Vagina (tissue), 2 donors: ENCODE measurements at regions not wholly inside any gene's neighbourhood (a gene's known extent, or its start where the extent isn't known, plus 50 kb on each side); places are given as distances from the start of the nearest gene placed in this dataset.

Experiments used
- POLR2A ChIP-seq, 2 donors: fragments of 450-650 bp; IDR thresholded peaks; one replicate each; pipeline ENCODE4 v1.6.1; 2017; ENCODE audit warnings: antibody characterized with exemption in 2 of 2, mild to moderate bottlenecking in 2 of 2, moderate library complexity in 2 of 2
- POLR2AphosphoS5 ChIP-seq, 2 donors: sonication (generic); formaldehyde crosslinking; IDR thresholded peaks; one replicate each; pipeline ENCODE4 v1.9.0; 2017; ENCODE audit warnings: antibody characterized with exemption in 2 of 2, mild to moderate bottlenecking in 2 of 2, low read depth in 1 of 2; ENCODE audit not compliant: insufficient read depth in 1 of 2
- TF ChIP-seq, protein P1 (sequence below), 3 experiments: fragments of 450-650 bp in 2 of 3; fragments of 200-600 bp in 1 of 3; sonication (generic) in 1 of 3; IDR thresholded peaks; one replicate each; pipeline ENCODE4 v1.5.1; 2017 to 2019; ENCODE audit warnings: antibody characterized with exemption in 3 of 3, mild to moderate bottlenecking in 2 of 3, moderate library complexity in 2 of 3

DNA sequence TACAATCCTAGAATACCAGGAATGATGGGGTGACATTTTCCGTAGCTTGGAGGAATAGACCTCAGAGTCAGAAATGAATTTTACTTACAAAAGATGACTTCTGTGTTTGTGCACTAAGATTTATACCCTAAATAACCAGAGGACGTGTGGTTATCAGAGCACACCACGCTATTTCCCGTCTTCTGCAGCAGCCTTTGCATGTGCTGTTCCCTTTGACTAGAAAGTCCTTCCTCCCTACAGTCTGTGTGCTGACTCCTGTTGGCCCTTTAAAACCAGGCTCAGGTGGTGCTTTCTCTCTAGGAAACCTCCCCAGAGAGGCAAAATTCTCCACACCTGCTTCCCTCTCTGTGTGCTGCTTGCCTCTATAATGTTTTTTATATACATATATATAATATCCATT is 73.3 kb upstream of the SMNDC1 start:
- TF ChIP-seq POLR2A (IDR thresholded peaks at IDR 0.05) (no peak), POLR2AphosphoS5 (IDR thresholded peaks at IDR 0.05; ENCODE audit: insufficient read depth in 1 of 2, low read depth in 1 of 2) (no peak)
- TF ChIP-seq, protein P1, sequence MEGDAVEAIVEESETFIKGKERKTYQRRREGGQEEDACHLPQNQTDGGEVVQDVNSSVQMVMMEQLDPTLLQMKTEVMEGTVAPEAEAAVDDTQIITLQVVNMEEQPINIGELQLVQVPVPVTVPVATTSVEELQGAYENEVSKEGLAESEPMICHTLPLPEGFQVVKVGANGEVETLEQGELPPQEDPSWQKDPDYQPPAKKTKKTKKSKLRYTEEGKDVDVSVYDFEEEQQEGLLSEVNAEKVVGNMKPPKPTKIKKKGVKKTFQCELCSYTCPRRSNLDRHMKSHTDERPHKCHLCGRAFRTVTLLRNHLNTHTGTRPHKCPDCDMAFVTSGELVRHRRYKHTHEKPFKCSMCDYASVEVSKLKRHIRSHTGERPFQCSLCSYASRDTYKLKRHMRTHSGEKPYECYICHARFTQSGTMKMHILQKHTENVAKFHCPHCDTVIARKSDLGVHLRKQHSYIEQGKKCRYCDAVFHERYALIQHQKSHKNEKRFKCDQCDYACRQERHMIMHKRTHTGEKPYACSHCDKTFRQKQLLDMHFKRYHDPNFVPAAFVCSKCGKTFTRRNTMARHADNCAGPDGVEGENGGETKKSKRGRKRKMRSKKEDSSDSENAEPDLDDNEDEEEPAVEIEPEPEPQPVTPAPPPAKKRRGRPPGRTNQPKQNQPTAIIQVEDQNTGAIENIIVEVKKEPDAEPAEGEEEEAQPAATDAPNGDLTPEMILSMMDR (IDR thresholded peaks at IDR 0.05), result no peak
